ENCODE measurements at regions not wholly inside any gene's neighbourhood (a gene's known extent, or its start where the extent isn't known, plus 50 kb on each side); places are given as distances from the start of the nearest gene placed in this dataset.

GRCh38 chr6:2509711-2510110 lies 241.0 kb downstream of the MYLK4 start:
- Mint-ChIP-seq H3K36me3 (ENCODE audit: low read depth) (no peaks in the 10 kb centered on the region), H3K9me3 (peaks cover 3% of the 10 kb centered on the region), H3K4me1 (peaks cover 4% of the 10 kb centered on the region), H3K4me3 (no peak overlapping the region), H3K27me3 (ENCODE audit: low read depth) (peaks cover 7% of the 10 kb centered on the region), H3K27ac (ENCODE audit: unreplicated experiment) (no peak overlapping the region)
- no peak for TF ChIP-seq CTCF (conservative IDR thresholded peaks at IDR 0.05)
- no peak for DNase-seq (ENCODE audit: low read depth, low spot score)

- peaks cover 3% of the 10 kb centered on the region for H3K9me3 Mint-ChIP-seq
- no peaks in the 10 kb centered on the region for H3K36me3 Mint-ChIP-seq (ENCODE audit: low read depth)
- no peak for DNase-seq (ENCODE audit: low read depth, low spot score)
- H3K4me1 Mint-ChIP-seq: peaks cover under 1% of the 10 kb centered on the region
- H3K27ac Mint-ChIP-seq (ENCODE audit: unreplicated experiment): no peak overlapping the region
- TF ChIP-seq CTCF (conservative IDR thresholded peaks at IDR 0.05): no peak
- H3K27me3 Mint-ChIP-seq (ENCODE audit: low read depth): peaks cover 7% of the 10 kb centered on the region
- H3K4me3 Mint-ChIP-seq: no peak overlapping the region
Observed at GRCh38 chr6:2508071-2508470, 242.7 kb downstream of the MYLK4 start.

GRCh38 chr6:2507521-2508037 lies 243.1 kb downstream of the MYLK4 start:
- TF ChIP-seq CTCF (conservative IDR thresholded peaks at IDR 0.05): no peak
- no peak overlapping the region for H3K4me3 Mint-ChIP-seq
- H3K27ac Mint-ChIP-seq (ENCODE audit: unreplicated experiment): no peak overlapping the region
- H3K36me3 Mint-ChIP-seq (ENCODE audit: low read depth): no peaks in the 10 kb centered on the region
- H3K4me1 Mint-ChIP-seq: no peaks in the 10 kb centered on the region
- H3K9me3 Mint-ChIP-seq: peaks cover 3% of the 10 kb centered on the region
- peaks cover 9% of the 10 kb centered on the region for H3K27me3 Mint-ChIP-seq (ENCODE audit: low read depth)
- DNase-seq (ENCODE audit: low read depth, low spot score): no peak

GRCh38 chr6:2507016-2507415 lies 243.7 kb downstream of the MYLK4 start:
- no peak overlapping the region for H3K27ac Mint-ChIP-seq (ENCODE audit: unreplicated experiment)
- peaks cover 9% of the 10 kb centered on the region for H3K27me3 Mint-ChIP-seq (ENCODE audit: low read depth)
- H3K9me3 Mint-ChIP-seq: peaks cover 3% of the 10 kb centered on the region
- no peaks in the 10 kb centered on the region for H3K36me3 Mint-ChIP-seq (ENCODE audit: low read depth)
- H3K4me1 Mint-ChIP-seq: no peaks in the 10 kb centered on the region
- no peak overlapping the region for H3K4me3 Mint-ChIP-seq
- no peak for DNase-seq (ENCODE audit: low read depth, low spot score)
- TF ChIP-seq CTCF (conservative IDR thresholded peaks at IDR 0.05): no peak

GRCh38 chr6:2505624-2506023 lies 245.1 kb downstream of the MYLK4 start:
- Mint-ChIP-seq H3K27ac (ENCODE audit: unreplicated experiment) (no peak overlapping the region), H3K36me3 (ENCODE audit: low read depth) (no peaks in the 10 kb centered on the region), H3K4me3 (no peak overlapping the region), H3K9me3 (peaks cover 3% of the 10 kb centered on the region), H3K27me3 (ENCODE audit: low read depth) (peaks cover 9% of the 10 kb centered on the region), H3K4me1 (no peaks in the 10 kb centered on the region)
- TF ChIP-seq CTCF (conservative IDR thresholded peaks at IDR 0.05): peak; percentile 49
- DNase-seq (ENCODE audit: low read depth, low spot score): peak; percentile 9

Measured in neural crest cell (in vitro differentiated cells).